Germinal center (tissue), 1 donor: ENCODE measurements at regions not wholly inside any gene's neighbourhood (a gene's known extent, or its start where the extent isn't known, plus 50 kb on each side); places are given as distances from the start of the nearest gene placed in this dataset.

Experiments used
- DNase-seq: peaks from one replicate; pipeline ENCODE4 v3.0.0; 2012; ENCODE audit warnings: mixed read lengths, low spot score

DNA sequence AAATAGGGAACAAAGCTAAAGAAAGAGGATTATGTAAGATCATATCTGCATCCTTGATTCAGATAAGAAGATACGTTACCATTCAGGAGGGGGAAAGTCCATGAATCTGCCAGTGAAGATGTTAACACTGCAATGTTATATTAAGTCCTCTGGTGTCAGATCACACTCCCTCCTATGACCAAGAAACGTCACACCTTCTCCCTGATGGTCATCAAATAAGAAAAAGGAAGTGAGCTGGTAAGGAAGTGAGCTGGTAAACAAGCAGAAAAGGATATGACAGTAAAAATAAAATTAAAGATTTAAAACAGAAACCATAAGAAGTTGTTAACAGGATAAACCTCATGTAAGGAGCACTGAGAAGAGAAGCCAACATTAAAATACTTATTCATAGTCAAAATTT, 340.2 kb downstream of the SEC23A start:
- no peak for DNase-seq

DNA sequence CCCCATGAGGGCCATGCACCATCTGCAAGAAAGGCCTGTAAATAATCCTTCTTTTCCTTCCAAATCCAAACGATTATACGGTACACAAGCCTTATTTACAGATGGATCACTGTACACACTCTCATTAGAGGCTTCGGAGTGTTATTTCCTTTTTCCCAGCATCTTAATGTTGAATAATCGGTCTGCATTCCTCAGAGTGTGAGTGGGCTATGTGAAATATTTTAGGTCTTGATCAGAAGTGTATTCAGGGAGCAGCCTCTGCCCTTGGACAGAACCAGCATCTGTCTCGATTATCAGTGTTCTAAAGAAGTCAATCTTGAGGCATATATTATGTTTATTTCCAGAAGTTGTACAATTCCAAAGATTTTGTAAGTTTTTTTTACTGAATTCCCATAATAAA, 340.6 kb downstream of the SEC23A start:
- no peak for DNase-seq

DNA sequence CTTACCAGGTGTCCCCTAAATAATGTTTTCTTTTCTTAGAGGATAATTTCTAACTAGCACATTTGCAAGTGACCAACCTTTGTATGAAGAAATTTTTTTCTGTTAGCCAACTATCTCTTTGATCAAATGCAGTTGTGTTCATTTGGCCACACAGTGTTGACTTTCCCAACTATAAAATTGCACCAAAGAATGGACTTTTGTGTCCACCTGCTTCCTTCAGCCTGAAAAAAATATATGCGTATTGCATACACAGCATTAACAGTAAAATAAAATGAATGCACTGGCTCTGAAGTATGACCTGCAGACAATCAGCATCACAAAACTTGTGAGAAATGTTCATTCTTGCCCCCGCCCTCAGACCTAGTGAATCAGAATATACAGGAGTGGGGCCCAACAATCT, 342.0 kb downstream of the SEC23A start:
- no peak for DNase-seq

DNA sequence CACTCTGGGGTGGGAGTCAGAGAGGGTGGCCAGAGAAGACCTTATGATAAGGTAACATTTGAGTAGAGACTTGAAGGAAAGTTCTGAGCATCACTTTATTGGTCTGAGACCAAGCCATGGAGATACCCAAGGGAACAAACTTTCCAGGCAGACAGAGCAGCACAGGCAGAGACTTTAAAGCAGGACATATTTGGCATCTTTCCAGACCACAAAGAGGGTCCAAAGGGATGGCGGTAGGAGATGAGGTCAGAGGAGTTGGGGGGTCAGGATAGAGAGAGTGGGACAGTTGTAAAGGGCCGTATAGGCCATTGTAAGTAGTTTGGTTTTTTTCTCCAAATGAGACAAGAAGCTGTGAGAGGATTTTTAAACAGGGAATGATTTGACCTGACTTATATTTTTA, 344.4 kb downstream of the SEC23A start:
- no peak for DNase-seq

DNA sequence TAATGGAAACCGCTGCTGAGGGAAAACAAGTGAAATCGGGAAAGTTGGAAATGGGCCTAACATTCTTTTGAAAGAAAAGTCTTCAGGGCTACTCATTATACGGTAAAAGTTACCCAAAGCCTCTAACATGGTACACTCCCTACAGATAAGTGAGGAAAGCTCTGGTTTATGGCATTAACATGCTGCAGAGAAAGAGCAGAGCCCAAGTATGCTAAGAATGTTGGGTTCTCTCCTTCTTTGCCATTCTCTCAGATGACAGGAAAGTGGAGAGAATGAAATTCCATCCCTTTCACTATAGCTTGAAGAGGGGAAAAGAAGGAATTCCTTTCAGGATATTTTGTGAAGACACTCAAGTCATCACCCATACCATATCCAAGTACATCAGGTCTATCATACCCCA, 348.0 kb downstream of the SEC23A start:
- no peak for DNase-seq

DNA sequence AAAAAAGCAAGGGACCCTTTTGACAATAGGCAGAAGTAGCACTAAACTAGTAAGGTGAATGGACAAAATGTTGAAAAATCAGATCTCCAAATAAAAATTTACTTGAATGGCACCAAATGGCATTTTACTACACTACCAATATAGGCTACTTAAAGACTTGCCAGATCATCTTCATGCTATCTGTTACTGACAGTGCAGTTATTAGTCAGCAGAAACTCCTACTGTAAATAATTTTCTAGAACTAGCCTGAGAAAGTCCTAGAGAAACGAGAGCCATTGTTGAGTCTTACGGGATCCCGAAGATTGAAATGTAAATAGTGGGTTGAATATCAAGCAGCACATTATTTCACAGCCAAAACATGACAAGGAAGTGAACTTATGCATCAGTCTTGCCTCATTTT, 350.3 kb downstream of the SEC23A start:
- no peak for DNase-seq

DNA sequence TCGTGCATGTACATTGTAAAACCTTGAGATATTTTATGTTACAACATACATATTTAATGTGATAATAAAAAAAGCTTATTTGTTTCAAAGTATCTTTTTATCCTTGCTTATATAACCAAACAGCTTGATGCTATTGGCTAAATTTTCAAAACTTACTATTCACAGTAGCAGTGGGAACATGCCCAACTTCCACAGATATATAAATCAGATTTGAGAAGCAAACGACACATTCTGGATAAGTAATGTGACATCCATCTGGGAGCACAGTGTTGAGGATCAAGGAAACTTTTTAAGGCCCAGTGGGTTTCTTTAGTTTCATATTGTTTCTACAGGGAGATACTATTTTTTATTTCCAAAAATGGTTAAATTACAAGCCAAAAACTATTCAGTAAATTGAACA, 350.7 kb downstream of the SEC23A start:
- DNase-seq: no peak

DNA sequence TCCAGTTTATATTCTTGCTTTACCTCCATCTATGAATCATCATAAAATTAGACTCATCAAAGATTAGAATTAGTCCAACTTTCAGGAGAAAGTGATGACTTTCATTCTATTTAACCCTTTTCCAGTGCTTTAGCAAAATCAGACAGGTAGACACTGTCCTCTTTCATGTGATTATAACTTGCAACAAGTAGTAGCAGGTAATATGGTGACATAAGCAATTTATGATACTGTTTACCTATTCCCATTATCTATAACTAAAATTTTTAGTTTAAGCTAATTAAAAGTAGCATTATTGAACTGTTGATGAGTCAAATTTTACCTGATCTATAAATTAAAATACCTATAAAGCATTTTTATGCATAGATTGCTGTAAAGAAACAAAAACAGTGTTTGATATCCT, 351.6 kb downstream of the SEC23A start:
- no peak for DNase-seq

DNA sequence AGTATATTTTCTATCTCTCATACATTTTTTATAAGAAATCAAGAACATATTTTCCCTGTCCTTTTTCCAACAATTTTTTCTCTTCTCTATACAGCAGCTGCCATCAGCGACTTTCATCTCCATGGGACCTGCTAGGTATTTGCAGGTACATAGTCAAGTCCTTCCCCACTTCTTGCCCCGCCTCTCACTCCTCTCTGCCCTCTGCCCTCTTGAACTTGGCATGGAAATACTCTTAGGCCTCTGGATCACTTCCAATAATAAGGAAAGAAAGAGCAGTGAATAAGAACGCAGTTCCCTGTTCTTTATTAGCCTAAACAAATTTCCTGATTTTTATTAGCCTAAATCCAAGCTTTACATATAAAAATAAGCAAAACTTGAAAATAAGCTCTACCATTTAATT, 353.1 kb downstream of the SEC23A start:
- no peak for DNase-seq

DNA sequence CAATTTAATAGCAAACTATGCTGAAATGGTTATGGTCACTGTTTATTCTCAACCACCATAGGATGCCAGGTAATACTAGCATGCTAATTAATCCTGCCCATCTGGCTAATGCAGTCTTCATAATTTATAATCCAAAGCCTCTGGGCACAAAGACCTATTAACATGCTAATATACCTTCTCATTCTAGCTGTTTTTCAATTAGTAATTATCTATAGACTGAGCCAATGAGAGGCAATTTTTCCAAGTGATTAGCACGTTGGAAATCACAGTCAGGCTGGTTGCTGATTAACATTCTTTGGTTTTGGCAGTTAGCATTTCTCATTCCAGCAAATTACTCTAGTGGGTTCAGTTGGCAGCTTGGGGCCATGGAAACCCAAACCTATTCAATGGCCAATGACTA, 357.2 kb downstream of the SEC23A start:
- DNase-seq: no peak

DNA sequence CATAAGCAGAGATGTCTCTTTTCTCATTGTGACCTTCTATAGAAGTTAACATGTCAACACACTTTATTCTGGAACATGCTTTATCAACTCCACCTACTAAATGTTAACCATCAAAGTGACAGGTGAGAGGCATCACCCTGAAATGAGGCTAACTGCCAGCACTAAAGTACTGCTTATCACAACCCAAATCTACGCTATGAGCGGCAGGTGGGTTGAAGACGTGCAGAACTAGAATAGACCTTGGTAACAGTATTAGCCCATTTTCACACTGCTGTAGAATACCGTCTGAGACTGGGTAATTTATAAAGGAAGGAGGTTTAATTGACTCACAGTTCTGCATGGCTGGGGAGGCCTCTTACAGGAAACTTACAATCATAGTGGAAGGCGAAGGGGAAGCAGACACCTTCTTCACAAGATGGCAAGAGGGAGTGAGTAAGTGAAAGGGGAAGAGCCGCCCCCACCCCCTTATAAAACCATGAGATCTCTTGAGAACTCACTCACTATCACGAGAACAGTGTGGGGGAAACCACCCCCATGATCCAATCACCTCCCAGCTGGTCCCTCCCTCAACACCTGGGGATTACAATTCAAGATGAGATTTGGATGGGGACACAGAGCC, 359.0 kb downstream of the SEC23A start:
- no peak for DNase-seq

DNA sequence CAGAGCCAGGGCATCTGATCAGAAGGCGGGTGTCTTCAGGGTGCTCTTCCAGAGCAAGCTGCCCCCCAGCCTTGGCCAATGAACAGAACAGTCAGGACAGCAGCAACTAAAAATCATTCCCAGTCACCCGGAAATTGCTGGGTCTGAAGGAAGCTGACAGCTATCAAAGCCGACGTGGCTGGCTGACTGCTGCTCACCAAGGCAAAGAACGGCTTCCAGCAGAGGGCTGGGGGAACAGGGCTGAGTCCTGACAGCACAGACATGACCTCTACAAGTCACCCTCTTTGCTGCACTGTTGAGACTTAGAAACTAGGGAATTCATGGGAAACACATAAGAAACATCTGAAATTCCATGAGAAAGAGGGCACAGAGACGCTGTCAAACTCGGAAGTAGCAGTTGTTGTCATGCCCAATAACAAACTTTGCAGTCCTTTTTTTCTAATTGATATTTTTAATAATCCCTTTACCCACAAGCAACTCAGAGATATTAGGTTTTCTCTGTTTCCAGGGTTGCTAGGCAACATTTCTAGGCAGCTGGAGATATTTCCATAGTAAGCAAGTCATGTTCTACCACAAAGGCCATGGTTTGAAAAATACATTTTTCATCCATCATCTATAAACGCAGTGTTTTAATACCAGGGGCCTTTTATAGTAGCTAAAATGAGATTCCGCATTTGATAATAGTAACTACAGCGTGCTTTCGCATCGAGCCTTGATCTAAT, 365.2 kb downstream of the SEC23A start:
- no peak for DNase-seq

DNA sequence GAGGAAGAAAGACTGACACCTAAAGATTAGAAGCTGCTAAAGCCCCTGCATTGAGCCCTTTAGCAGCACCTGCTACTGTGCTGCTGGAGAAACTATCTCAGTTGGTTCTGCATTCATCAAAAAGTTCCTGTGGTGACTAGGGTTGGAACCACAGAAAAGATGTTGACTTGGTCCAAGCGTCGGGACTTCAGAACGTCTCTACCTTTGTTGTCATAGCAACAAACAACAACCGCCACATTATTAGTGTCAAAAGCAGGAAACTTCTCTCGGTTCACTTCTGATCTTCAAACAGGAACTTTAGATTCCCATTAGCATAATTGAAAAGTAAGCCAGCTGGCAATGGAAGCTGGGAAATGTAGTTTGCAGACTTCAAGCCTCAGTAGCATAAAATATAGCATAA, 368.0 kb downstream of the SEC23A start:
- no peak for DNase-seq

DNA sequence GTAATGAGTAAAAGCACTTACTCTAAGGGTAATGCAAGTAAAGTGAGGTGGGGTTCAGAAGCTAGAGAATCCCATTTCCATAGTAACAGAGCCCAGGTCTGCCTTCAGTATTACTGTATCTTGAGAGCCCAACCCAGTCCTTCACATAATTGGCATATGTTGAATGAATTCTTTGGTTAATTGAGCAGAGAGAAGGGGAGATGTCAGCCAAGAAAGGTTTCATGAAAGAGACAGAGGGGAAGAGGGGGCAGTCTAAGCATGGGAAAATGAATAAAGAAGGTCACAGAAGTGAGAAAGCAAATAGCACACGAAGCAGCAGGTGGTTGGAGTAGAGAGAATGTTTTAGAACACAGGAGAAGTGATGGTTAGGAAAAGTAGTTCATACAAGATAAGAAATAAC, 371.1 kb downstream of the SEC23A start:
- no peak for DNase-seq

DNA sequence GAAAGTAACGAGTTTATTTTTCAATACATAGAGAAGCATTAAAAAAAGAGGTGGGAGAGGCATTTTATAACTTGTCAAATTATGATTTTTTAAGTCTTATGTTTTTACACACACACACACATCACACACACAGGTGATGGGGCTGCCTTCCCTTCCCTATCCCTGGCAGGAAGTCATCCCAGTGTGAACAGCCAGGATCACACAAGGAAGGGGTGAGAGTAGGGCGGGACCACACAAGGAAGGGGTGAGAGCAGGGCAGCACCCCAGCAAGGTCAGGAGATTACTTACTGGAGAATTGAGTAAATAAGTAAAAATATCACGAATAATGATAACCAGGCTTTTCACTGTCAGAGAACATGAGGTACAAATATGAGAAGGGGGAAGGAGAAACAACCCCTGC, 372.6 kb downstream of the SEC23A start:
- no peak for DNase-seq

DNA sequence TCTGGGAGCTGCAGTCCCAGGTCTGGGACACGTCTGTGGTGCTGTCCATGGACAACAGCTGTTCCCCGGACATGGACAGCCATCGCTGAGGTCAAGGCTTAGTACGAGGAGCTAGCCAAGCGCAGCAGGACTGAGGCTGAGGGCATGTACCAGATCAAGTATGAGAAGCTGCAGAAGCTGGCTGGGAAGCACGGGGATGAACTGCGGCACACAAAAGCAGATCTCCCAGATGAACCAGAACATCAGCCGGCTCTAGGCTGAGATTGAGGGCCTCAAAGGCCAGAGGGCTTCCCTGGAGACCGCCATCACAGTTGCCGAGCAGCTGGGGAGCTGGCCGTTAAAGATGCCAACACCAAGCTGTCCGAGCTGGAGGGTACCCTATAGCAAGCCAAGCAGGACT, 375.3 kb downstream of the SEC23A start:
- no peak for DNase-seq

DNA sequence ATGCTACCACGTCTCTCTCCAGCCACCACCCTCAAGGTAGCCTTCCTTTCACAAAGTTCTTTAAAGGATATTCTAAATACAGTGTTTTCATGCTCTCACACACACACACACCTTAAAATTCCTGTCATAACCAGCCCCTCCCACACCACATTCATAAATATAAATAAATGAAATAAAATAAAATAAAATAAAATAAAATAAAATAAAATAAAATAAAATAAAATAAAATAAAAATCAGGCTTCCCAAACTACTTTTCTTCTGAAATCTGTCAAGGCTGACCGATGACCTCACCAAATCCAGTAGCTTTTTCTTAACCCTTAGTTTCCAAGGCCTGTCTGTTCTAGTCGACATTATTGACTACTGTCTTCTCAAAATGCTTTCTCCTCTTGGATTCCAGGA, 378.4 kb downstream of the SEC23A start:
- DNase-seq: no peak

DNA sequence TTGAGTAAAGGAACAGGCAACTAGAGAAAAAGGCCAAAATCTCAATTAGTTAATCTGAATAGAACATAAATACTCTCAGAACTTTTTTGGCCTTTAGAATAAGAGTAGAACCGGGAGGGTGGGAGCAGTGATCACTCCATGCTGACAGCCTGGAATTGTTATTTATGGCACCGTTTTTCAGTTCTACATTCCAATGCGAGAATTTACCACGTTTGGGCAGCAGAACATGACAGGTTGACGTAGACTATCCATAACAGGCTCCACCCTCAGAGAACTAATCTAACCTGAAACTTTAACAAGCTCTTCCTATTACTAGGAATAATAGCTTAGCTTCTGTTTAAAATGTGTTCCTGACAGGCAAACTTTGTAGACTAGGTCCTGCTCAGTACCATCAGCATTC, 379.1 kb downstream of the SEC23A start:
- no peak for DNase-seq

DNA sequence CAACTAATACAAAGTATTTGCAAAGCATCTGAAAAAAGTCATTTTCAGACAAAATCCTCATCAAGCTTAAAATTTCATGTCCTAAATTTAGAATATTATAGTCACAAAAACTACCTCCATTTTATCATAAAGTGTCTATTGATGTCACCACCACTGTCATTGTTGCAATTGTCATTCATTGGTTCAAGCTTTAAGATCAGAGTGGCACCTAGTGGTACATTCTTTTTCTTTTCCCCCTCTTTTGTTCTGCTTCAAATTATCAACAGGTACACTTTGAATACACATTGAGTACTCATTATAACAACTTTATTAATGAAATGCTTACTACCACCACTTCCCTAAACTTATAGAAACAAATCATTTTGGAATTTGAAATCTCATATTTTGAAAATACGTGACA, 379.8 kb downstream of the SEC23A start:
- no peak for DNase-seq

DNA sequence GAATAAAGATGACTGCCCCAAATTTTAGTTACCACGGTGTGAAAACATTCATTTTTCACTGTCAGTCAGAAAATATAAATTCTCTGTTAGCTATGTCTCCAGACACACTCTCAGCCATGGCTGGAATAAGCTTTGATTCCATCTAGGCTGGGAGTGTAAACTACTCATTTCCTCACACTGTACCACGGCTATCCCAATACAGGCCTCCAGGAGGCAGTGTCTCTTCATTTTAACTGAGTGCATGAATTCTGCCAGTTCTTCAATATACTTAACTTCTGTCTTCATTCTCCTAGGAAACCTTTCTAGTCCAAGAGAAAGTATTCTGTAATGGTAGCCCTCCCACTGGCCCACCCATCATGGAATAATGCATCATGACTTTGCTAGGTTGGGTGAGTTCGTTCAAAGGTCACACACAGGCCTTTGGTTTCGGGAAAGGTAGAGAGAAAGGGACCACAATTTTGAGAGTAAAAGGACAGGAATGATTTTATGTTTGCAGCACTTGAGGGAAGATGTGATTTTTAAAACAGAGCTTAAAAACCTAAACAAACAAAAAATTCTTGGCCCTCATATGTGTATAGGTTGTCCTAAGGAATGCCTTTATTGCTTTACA, 381.1 kb downstream of the SEC23A start:
- DNase-seq: peak; percentile 22

DNA sequence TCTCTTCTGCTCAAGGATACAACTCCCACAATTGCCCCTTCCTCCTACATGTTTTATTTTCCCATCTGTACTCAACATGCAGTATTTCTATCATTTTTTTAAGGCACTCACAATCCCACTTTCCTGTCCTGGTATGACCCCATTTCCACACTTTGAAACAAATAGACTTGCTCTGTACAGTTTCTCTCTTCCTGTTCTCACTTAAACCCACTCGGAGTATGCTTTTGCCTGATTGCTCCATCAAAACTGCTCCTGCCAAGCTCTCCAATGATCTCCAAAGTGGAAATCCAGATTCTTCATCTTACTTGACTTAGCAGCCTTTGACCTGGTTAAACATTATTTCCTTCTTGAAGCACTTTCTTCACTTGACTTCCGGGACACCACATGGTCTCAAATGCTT, 384.5 kb downstream of the SEC23A start:
- no peak for DNase-seq

DNA sequence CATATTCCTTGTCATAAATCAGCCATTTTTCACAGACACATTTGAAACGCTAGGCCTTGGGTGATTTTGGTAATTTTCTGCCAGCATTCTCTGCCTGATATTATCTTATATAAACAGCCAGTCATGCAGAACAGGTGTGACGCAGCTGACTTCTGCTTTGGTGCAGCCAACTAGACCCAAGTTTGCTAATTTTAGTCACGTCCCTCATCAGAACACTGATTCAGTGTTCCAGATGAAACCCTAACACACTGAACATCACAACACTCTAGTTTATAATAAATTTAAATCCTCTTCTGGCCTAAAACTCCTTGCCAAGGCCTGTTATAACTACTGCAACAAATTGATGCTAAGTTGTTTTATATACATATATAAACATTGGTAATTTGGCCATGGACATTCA, 386.1 kb downstream of the SEC23A start:
- DNase-seq: no peak

DNA sequence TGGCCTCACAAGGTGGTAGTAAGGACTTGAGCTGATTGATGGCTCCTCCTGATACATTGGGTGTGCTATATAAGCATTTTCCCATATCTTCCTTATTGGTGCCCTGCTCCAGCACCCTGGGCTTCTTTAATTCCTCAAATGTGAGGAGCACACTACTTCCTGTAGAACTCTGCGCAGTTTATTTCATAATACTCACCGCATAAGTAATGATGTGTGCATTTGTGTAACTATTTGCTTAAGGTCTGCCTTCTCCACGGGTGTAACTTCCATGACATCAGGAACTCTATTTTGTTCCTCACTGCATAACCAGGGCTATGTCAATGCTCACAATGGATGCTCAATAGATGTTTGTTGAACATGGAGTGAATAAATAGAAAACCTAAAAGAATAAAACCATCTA, 392.2 kb downstream of the SEC23A start:
- DNase-seq: no peak

DNA sequence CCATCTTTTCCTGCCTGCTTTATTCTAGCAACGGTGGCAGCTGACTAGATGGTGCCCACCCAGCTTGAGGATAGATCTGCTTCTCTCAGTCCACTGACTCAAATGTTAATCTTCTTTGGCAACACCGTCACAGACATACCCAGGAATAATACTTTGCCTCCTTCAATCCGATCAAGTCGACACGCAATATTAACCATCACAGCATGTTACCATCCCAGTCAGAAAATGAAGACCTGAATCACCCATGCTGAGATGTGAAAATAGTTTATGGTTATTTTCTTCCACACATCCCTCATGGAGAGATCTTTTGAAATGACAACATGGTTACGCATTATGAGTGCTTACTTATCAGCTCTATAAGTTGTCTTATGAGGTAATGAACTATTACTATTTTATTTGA, 392.8 kb downstream of the SEC23A start:
- no peak for DNase-seq
